Anterior cingulate cortex (tissue), 58 donors: ENCODE measurements at regions not wholly inside any gene's neighbourhood (a gene's known extent, or its start where the extent isn't known, plus 50 kb on each side); places are given as distances from the start of the nearest gene placed in this dataset.
"Not testable (repeated sequence)": the region's sequence is repeated elsewhere in the genome, so short reads cannot be mapped to it uniquely, and the experiment has no call there.

ENCODE experiments used
- DNase-seq, 58 donors: peaks; one replicate each; lab custom pipeline; 2025; lab: John Stamatoyannopoulos, UW

DNA sequence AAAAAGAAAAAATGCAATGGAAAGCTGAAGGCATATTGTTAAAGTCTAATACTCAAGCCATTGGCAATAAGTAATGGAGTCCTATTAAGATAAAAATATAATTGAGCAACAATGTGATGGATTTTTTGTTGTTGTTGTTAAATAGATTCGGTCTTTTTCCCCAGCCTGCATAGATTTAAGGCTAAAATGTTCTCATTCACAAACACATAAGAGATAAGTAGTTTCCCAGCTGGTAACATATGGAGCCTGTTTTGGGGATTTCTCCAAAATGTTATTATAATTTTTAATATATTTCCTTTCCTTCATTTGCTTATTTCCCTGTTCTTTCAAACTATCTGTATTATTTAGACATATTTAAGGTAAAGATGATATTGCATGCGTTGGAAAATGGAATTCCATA lies 1149.1 kb upstream of the PRR20A start:
- no peak for DNase-seq

- DNase-seq = no peak
These were observed 1148.6 kb upstream of the PRR20A start for GRCh38 chr13:55992145-55992544.

- no peak for DNase-seq
These were observed 1141.0 kb upstream of the PRR20A start for GRCh38 chr13:55999709-56000108.

DNA sequence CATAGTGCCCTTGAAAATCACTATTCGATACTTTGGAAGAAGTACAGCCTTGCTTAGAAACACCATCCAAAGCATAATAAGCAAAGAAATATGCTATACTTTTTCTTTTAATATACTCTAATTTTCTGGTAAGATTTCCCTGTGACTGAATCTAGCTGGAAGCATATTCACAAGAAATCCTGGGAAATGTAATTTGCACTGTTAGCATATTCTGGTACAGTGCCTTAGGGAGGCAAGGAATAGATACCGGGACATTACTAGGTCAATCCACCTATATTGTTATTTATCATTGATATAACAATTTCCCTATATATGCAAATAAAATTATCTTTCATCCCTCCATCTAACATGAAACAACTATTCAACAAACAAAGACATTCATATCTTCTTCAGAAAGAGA lies 1131.3 kb upstream of the PRR20A start:
- no peak for DNase-seq

DNA sequence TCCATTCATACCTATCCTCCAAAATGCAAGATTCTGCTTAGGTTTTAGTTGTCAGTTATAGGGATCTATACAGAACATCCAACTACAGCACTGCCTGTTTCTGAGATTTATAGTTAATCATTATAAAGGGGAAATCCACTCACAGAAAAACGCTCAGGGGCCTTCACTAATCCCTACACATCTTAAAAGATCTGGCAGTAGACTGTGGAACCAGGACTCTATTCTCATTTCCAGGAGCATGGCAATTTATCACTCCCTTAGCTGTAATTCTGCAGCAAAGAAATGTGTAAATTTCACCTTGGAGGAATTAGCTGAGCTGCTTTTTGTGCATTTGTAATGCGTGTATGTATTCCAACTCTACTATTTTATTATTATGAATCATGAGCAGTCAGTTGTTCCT lies 1128.1 kb upstream of the PRR20A start:
- DNase-seq = no peak

GRCh38 chr13:56015919-56016318 lies 1124.8 kb upstream of the PRR20A start:
- no peak for DNase-seq

DNA sequence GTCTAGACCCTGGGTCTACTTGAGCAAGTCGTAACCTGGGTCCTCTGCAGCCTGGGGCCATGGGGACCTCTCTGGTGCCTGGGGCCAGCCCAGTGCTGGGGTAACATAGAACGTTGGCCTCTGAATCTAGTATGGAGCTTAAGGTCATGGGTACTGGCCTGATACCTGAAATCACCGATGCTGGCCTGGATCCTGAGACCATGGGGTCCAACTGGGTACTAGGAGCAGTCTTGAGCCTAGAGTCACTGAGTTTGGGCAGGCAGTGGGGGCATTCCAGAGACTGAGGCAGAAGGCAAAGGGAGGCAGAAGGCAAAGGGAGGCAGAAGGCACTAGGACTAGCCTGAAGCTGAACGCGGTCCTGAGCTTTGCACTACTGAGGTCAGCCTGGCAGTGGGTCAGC lies 1121.1 kb upstream of the PRR20A start:
- no peak for DNase-seq

DNA sequence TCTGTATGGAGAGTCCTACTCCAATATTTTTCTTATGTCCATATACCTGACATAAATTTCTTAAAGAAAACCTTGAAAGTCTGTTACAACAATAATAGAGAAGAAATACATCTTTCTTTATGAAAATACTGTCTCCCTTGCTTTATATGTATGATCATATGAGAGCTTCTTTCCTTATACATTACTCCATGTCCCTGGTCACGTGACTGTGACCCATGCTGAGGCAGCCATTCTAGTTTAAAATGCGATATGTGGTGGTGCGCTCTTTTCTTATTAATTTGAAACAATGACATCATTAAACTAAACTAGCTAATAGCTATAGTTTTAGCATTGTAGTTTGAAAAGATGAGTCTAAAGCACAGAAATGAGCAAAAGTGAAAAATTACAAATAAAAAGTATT lies 1120.3 kb upstream of the PRR20A start:
- DNase-seq = no peak

DNA sequence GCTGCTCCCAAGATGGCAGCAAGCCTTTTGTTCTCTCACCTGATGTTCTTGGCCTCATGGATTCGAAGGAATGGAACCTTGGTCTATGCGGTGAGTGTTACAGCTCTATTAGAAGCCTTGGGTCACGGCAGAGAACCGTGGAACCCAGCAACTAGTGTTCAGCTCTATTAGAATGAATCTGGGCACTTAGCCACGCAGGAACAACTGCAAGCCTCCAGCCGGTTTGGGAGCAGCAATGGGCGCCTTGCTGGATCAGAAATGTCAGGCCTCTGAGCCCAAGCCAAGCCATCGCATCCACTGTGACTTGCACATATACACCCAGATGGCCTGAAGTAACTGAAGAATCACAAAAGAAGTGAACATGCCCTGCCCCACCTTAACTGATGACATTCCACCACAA lies 1100.7 kb upstream of the PRR20A start:
- DNase-seq = no peak

- no peak for DNase-seq
These were observed 1074.4 kb upstream of the PRR20A start for GRCh38 chr13:56066321-56066720.

GRCh38 chr13:56102641-56103040 lies 1038.1 kb upstream of the PRR20A start:
- DNase-seq = no peak

- DNase-seq = no peak
These were observed 1030.0 kb upstream of the PRR20A start for GRCh38 chr13:56110751-56111150.

- no peak for DNase-seq
These were observed 1006.2 kb upstream of the PRR20A start for GRCh38 chr13:56134524-56134923.

DNA sequence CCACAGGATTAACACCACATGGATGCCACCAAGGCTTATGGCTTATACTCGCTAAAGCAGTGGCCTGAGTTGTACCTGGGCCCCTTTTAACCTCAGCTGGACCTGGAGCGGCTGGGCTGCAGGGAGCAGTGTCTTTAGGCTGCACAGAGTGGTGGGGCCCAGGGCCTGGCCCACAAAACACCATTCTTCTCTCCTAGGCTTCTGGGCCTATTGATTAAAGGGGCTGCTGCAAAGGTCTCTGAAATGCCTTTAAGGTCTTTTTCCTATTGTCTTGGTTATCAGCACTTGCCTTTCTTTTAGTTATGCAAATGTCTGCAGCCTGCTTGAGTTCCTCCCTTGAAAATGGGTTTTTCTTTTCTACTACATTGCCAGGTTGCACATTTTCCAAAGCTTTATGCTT lies 973.9 kb upstream of the PRR20A start:
- DNase-seq = no peak

- no peak for DNase-seq
These were observed 972.1 kb upstream of the PRR20A start for GRCh38 chr13:56168581-56168980.

GRCh38 chr13:56173346-56173745 lies 967.4 kb upstream of the PRR20A start:
- no peak for DNase-seq

- no peak for DNase-seq
These were observed 958.1 kb upstream of the PRR20A start for GRCh38 chr13:56182598-56182997.

- DNase-seq = no peak
These were observed 953.4 kb upstream of the PRR20A start for GRCh38 chr13:56187331-56187730.

DNA sequence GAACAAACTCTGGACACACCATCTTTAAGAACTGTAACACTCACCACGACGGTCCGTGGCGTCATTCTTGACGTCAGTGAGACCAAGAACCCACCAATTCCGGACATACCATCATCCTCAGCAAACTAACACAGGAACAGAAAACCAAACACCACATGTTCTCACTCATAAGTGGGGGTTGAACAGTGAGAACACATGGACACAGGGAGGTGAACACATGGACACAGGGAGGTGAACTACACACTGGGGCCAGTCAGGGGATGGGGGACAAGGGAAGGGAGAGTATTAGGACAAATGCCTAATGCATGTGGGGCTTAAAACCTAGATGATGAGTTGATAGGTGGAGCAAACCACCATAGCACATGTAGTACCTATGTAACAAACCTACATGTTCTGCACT lies 952.1 kb upstream of the PRR20A start:
- DNase-seq = not testable (repeated sequence)

- no peak for DNase-seq
These were observed 951.3 kb upstream of the PRR20A start for GRCh38 chr13:56189439-56189838.

DNA sequence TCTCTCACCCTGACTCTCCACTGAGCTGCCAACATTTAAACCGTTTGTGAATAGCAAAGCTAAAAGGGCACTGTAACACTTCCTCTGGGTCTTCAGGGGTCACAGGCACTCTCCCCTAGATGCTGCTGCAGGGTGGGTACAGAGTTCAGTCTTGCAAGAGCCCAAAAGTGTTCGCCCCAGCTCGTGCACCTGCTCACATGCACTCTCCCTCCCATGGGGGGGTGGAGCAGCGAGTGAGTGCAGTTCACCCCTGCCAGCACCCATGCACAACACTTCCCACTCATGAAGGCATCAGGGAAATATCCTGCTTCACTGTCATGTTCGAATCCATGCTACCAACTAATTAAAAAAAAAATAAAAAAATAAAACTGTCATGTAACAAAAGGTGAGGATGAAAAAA lies 950.7 kb upstream of the PRR20A start:
- no peak for DNase-seq

- DNase-seq = no peak
These were observed 942.4 kb upstream of the PRR20A start for GRCh38 chr13:56198350-56198749.

DNA sequence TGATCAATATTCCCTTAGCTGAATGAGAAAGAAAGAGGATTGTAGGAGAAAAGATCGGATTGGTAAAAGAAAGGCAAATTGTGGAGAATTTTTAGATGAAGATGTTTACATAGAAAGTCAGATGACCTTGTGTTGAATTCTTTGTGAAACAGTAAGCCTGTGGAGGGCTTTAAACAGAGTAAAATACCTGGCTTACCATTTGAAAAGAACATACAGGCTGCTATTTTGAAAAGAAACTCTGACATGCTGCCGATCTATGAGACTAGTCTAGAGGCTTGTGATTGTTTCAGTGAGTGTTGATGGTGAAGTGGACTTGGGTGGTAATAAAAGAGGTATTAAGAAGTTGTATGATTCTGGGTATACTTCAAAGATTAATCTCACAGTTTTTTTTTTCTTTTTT lies 938.9 kb upstream of the PRR20A start:
- no peak for DNase-seq

DNA sequence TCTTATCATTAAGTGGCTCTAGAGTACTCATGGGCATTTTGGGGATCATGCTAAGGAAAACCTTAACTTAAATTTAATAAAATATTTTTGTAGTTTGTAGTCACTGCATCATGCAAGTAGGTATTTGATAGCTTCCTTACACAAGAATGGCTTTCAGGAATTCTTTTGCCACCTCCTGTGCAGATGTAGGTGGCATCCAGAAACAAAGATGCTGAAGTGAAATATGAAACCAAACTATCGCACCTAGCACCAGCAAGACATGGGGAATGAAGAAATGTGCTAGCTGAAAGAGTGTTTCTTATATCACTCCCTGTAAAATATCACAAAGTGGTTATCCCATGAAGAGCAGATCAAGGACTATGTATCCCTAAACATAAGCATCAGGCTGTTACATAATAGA lies 924.5 kb upstream of the PRR20A start:
- DNase-seq = no peak
